GM13976 (cell line): ENCODE measurements at regions not wholly inside any gene's neighbourhood (a gene's known extent, or its start where the extent isn't known, plus 50 kb on each side); places are given as distances from the start of the nearest gene placed in this dataset.

Source experiments
- DNase-seq: peaks from one replicate; pipeline ENCODE4 v3.0.0; 2012; ENCODE audit warnings: low spot score
- CTCF ChIP-seq: IDR thresholded peaks from 2 replicates; pipeline ENCODE4 v1.5.1; 2012; ENCODE audit warnings: borderline replicate concordance, mild to moderate bottlenecking; ENCODE audit not compliant: insufficient read depth; ENCODE audit errors: extremely low read depth, missing control alignments, control extremely low read depth
- in situ Hi-C: fragments of 300-500 bp; cut with MboI; formaldehyde crosslinking; loops from one replicate; pipeline ENCODE4 v1.12.0; 2022; ENCODE audit warnings: low sequenced_read_pairs, mixed read lengths, inconsistent platforms; ENCODE audit not compliant: unreplicated experiment

GRCh38 chr5:74083096-74083791, 457.2 kb downstream of the ARHGEF28 start:
- no peak for DNase-seq
- in situ Hi-C loops = no loop called here
- TF ChIP-seq CTCF = no peak

- in situ Hi-C loops = no loop called here
- TF ChIP-seq CTCF = no peak
- no peak for DNase-seq
These were observed 456.6 kb downstream of the ARHGEF28 start for GRCh38 chr5:74082512-74083055.

GRCh38 chr5:74081126-74081525, 455.1 kb downstream of the ARHGEF28 start:
- TF ChIP-seq CTCF = no peak
- no peak for DNase-seq
- in situ Hi-C loops = no loop called here

GRCh38 chr5:74079971-74080556, 454.1 kb downstream of the ARHGEF28 start:
- in situ Hi-C loops = no loop called here
- TF ChIP-seq CTCF = no peak
- DNase-seq = no peak

GRCh38 chr5:74075501-74076484, 449.8 kb downstream of the ARHGEF28 start:
- no peak for DNase-seq
- in situ Hi-C loops = no loop called here

More at GRCh38 chr5:74075501-74076484, 449.8 kb downstream of the ARHGEF28 start:
- no peak for TF ChIP-seq CTCF
